ENCODE measurements at regions not wholly inside any gene's neighbourhood (a gene's known extent, or its start where the extent isn't known, plus 50 kb on each side); places are given as distances from the start of the nearest gene placed in this dataset.

DNA sequence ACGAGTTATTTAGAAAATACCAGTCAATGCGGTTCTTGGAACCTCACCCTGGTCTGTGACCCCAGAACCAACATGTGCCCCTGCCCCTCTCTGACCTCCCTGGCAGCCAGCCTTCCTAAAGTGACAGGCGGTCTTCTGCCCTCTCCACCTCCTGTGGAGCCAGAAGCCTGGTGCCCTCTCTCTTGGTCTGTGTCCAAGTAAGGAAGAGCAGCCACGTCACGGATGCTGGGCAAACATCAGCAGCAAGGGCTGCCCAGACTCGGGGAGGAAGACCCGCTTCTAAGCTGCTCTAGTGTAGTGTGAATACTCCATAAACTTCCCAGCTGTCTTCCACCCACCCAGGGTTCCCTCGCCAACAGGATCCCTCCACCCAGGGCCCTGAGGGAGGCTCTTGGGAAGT lies 272.4 kb downstream of the BMP7 start:
- Mint-ChIP-seq H3K27ac (no peak overlapping the region), H3K36me3 (ENCODE audit: low read depth) (no peaks in the 10 kb centered on the region), H3K4me1 (no peaks in the 10 kb centered on the region), H3K27me3 (no peaks in the 10 kb centered on the region), H3K4me3 (no peak overlapping the region), H3K9me3 (no peaks in the 10 kb centered on the region)
- intact Hi-C loops (cut with micrococcal nuclease) = no loop called here
- DNase-seq = no peak

DNA sequence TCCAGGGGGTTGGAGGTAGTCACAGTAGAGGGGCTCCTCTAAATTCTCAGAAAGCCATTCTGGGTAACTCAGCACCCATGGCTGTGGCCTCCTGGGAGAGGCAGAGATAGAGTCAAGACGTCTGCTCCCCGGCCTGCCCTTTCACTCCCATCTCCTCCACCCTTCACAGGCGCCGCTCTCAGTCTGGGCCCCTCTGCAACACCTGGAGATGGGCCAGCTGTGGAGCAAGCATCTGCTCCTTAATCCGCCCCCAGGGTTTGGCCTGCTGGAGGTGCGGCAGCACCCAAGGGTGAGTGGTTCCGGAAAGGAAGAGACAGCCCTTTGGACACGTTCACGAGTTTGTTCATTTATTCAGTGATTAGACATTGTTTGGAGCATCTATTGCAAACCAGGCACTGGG lies 271.3 kb downstream of the BMP7 start:
- intact Hi-C loops (cut with micrococcal nuclease) = no loop called here
- Mint-ChIP-seq H3K4me3 (no peak overlapping the region), H3K36me3 (ENCODE audit: low read depth) (no peaks in the 10 kb centered on the region), H3K27me3 (no peaks in the 10 kb centered on the region), H3K4me1 (no peaks in the 10 kb centered on the region), H3K27ac (no peak overlapping the region), H3K9me3 (no peaks in the 10 kb centered on the region)
- DNase-seq = no peak

DNA sequence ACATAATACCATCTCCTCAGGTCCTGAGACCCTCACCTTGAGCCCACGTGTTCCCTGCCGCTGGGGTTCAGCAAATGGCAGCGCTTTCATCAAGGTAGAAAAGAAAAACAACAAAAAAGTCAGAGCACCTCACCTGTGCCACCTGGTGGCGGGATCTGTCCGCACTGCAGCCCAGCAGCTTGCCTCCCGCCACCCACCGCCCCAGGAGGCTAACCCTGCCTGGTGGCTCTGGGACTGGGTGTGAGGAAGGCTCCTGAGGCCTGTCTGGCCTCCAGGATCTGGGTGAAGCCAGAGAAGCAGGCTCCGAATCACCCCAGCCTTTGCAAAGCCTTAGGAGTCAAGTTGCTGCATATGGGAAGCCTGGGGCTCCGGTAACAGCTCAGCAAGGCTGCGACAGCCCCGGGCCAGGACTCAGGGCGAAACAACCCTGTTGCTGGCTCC lies 270.8 kb downstream of the BMP7 start:
- H3K4me3 Mint-ChIP-seq = no peak overlapping the region
- intact Hi-C loops (cut with micrococcal nuclease) = no loop called here
- peak; percentile 57 for DNase-seq
- H3K27ac Mint-ChIP-seq = no peak overlapping the region
- H3K36me3 Mint-ChIP-seq (ENCODE audit: low read depth) = no peaks in the 10 kb centered on the region
- no peaks in the 10 kb centered on the region for H3K9me3 Mint-ChIP-seq
- H3K4me1 Mint-ChIP-seq = no peaks in the 10 kb centered on the region
- H3K27me3 Mint-ChIP-seq = no peaks in the 10 kb centered on the region

DNA sequence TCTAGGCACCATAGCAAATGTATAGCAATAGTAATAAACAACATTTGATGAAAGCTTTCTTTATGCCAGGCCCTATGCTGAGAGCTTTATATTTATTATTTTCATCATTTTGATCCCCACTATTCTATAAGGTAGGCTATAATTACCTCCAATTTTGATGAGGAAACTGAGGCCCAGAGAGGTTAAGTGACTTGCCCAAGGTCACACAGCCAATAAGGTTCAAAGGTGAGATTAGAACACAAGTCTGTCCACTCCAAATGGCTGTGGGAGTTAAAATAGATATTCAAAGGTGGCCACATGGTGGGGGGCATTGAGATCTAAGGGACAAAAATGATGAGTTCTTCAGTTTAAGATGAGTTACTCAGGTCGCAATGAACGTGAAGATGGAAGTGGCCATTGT lies 269.9 kb downstream of the BMP7 start:
- no peaks in the 10 kb centered on the region for H3K9me3 Mint-ChIP-seq
- no peak overlapping the region for H3K27ac Mint-ChIP-seq
- no peaks in the 10 kb centered on the region for H3K27me3 Mint-ChIP-seq
- intact Hi-C loops (cut with micrococcal nuclease) = no loop called here
- no peaks in the 10 kb centered on the region for H3K4me1 Mint-ChIP-seq
- H3K4me3 Mint-ChIP-seq = no peak overlapping the region
- no peak for DNase-seq
- H3K36me3 Mint-ChIP-seq (ENCODE audit: low read depth) = no peaks in the 10 kb centered on the region

DNA sequence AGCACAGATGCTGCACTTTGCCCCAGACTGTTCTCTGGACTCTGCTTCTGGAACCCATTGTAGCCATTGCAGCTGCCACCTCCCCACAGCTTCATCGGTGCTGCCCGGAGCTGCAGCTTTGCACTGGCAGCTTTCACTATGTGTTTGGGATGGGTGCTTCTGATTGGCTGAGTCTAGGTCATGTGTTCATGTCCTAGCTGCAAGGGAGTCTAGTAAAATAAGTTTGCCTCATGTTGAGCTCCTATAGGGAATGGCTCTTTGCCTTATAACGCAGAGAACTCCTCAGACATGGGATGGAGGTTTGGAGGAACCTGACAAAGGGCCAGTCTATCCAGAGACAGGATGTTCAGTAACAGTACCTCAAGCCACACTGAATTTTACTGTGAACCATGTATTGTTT lies 268.0 kb downstream of the BMP7 start:
- Mint-ChIP-seq H3K27ac (no peak overlapping the region), H3K27me3 (no peaks in the 10 kb centered on the region), H3K36me3 (ENCODE audit: low read depth) (no peaks in the 10 kb centered on the region), H3K4me3 (no peak overlapping the region), H3K9me3 (no peaks in the 10 kb centered on the region), H3K4me1 (no peaks in the 10 kb centered on the region)
- DNase-seq = no peak
- intact Hi-C loops (cut with micrococcal nuclease) = no loop called here

DNA sequence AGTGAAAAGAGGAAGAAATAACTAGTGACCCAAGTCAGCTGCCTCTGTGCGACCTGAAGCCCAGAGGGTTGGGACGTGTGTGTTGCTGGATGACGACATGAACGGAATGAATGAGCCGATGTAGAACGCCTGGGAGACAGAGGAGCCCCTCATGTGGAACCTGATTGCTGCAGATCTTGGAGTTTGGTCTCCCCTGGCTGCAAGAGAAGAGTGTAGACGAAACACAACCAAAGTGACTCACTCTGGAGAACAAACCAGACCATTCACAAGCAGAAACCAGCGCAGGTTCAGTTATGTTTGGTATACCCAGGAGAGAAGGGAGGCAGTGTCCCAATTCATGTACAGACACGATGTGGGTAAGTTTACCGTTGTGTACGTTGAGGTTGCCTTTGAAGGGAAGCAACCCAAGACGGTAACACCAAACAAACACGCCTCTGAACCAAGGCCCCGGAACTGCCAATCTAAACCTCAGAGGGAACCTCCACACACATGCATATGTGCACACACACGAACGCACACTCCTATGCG lies 265.9 kb downstream of the BMP7 start:
- H3K36me3 Mint-ChIP-seq (ENCODE audit: low read depth) = no peaks in the 10 kb centered on the region
- H3K4me3 Mint-ChIP-seq = no peak overlapping the region
- H3K4me1 Mint-ChIP-seq = no peaks in the 10 kb centered on the region
- H3K27ac Mint-ChIP-seq = no peak overlapping the region
- intact Hi-C loops (cut with micrococcal nuclease) = no loop called here
- no peak for DNase-seq
- H3K27me3 Mint-ChIP-seq = no peaks in the 10 kb centered on the region
- H3K9me3 Mint-ChIP-seq = no peaks in the 10 kb centered on the region

DNA sequence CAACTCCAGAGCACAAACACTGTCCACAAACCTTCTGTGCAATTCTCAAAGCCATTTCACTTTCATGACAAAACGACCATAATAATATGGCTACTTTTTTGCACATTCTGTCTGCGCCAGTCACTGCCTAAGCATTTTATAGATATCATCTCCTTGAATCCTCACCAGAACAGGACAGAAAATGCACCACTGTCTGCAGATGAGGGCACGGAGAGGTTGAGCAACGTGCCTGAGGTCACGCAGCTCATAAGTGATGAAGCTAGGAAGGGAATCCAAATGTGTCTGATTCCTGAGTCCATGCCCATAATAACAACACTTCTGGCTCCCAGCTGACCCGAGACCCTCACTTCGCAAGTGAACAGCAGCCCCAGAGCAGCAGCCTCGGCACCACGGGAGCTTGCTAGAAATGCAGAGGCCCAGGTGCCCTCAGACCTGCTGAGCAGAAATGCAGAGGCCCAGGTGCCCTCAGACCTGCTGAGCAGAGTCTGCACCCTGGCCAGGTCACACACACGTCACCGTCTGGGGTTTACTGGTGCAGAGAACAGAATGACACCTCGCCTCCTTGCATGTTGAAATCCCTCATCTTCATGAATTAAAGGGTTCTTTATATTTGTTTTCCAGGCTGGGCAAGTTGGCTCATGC lies 265.2 kb downstream of the BMP7 start:
- no peaks in the 10 kb centered on the region for H3K36me3 Mint-ChIP-seq (ENCODE audit: low read depth)
- H3K4me1 Mint-ChIP-seq = no peaks in the 10 kb centered on the region
- no peak overlapping the region for H3K4me3 Mint-ChIP-seq
- intact Hi-C loops (cut with micrococcal nuclease) = no loop called here
- H3K9me3 Mint-ChIP-seq = no peaks in the 10 kb centered on the region
- H3K27ac Mint-ChIP-seq = no peak overlapping the region
- no peak for DNase-seq
- H3K27me3 Mint-ChIP-seq = no peaks in the 10 kb centered on the region

DNA sequence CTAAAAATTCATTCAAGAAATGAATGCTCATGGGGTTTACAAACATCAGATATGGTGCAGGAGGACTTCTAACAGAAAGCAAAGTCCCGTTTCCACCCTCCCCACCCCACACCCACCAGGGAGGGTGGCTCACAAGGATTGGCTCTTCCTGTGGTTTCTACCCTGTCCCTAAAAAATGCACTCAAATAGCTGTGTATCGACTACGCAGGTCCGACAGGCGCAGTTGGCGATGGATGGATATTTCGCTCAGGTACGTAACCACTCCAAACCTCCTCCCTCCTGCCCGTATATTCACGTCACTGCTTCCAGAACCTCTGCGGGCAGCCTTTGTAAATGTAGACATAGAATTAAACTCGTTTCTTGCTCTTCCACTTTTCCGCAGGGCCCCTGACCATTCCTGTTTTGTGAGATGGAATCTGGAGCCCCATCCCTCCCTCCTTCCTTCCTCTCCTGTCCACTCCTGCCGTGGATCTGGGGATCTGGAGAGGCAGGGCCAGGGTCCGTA lies 264.3 kb downstream of the BMP7 start:
- no peak overlapping the region for H3K27ac Mint-ChIP-seq
- intact Hi-C loops (cut with micrococcal nuclease) = no loop called here
- H3K27me3 Mint-ChIP-seq = peaks cover under 1% of the 10 kb centered on the region
- H3K36me3 Mint-ChIP-seq (ENCODE audit: low read depth) = no peaks in the 10 kb centered on the region
- H3K9me3 Mint-ChIP-seq = no peaks in the 10 kb centered on the region
- H3K4me1 Mint-ChIP-seq = no peaks in the 10 kb centered on the region
- DNase-seq = no peak
- H3K4me3 Mint-ChIP-seq = no peak overlapping the region

DNA sequence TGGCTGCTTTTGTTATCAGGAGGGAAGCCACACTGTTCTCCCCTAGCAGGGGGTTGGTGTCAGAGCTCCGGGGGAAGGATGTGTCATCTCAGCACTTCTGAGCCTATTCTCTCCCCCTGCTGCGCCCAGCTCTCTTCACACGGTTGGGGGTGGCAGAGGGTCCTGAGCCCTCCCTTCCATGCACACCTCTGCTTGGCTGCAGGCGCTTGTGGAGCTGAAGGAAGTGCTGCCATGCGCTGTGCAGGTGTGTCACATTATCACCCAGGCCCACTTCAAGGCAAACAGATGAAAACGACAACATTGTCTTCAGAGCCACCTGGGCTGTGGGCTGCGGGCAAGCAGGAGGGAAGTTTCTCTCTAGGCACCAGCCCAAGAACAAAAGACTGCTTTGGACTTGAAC lies 263.4 kb downstream of the BMP7 start:
- H3K4me1 Mint-ChIP-seq = no peaks in the 10 kb centered on the region
- H3K27ac Mint-ChIP-seq = no peak overlapping the region
- no peaks in the 10 kb centered on the region for H3K9me3 Mint-ChIP-seq
- DNase-seq = no peak
- H3K4me3 Mint-ChIP-seq = no peak overlapping the region
- intact Hi-C loops (cut with micrococcal nuclease) = no loop called here
- peaks cover 2% of the 10 kb centered on the region for H3K27me3 Mint-ChIP-seq
- no peaks in the 10 kb centered on the region for H3K36me3 Mint-ChIP-seq (ENCODE audit: low read depth)

DNA sequence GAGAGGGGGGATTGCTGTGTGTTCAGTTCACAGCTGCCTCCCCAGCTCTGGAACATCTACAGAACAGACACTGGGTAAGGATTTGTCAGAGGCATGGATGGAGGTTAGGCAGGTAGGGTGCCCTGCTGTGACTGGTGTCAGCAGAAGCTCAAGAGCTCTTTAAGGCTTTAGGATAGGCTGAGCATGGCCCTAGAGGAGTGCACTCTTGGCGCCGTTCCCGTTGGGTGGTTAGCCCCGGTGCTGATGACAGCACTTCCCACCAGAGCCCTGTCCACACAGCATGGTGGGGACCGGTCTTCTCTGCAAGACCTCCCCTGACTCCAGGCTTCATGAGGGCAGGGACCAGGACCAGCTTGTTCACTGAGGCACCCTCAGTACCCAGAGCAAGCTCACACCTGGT lies 262.0 kb downstream of the BMP7 start:
- intact Hi-C loops (cut with micrococcal nuclease) = no loop called here
- Mint-ChIP-seq H3K27me3 (peaks cover 2% of the 10 kb centered on the region), H3K9me3 (no peaks in the 10 kb centered on the region), H3K4me1 (no peaks in the 10 kb centered on the region), H3K27ac (no peak overlapping the region), H3K36me3 (ENCODE audit: low read depth) (no peaks in the 10 kb centered on the region), H3K4me3 (no peak overlapping the region)
- DNase-seq = no peak

DNA sequence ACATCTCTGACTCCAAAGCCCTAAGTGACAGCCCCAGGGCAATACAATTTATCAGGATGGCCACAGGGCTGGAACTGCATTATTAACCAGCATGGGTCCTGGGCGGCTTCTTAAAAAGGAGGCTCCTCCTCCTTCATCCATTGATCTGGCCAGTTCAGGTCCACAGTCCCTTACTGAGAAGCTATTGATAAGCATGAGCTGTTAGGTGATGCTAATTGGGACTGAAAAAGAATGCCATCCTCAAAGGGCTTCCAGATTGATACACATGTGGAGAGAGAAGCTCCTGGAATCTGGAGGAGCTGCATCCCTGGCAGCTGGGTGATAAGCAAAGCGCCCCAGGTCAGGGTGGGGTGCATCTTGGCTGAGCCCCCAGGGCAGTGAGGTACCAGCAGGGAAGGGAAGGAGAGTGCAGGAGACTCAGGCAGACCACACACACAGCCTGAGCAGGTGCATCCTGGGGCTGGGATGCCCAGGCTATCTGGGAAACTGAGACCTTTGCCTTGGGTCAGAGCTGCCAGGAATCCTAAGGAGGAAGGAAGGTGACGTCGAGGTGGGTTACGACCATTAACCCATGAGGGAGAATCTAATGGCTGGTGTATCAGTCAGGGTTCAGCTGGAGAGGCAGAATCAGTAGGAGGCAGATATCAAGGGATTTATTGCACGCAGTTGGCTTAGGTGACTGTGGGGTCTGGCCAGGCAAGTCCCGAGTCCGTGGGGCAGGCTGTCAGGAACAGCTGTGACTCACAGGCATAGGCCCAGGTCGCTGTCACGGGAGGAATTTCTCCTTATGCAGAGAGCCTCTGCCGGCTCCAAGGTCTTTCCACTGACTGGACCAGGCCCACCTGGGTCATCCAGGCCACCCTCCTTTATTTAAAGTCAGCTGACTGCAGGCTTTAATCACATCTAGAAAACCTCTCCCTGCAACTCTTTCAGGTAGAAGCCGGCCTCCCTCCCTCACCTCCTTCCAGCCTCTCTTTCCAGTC lies 261.2 kb downstream of the BMP7 start:
- H3K27me3 Mint-ChIP-seq = peaks cover 2% of the 10 kb centered on the region
- DNase-seq = no peak
- no peaks in the 10 kb centered on the region for H3K36me3 Mint-ChIP-seq (ENCODE audit: low read depth)
- H3K27ac Mint-ChIP-seq = no peak overlapping the region
- intact Hi-C loops (cut with micrococcal nuclease) = no loop called here
- no peaks in the 10 kb centered on the region for H3K9me3 Mint-ChIP-seq
- no peaks in the 10 kb centered on the region for H3K4me1 Mint-ChIP-seq
- H3K4me3 Mint-ChIP-seq = no peak overlapping the region

DNA sequence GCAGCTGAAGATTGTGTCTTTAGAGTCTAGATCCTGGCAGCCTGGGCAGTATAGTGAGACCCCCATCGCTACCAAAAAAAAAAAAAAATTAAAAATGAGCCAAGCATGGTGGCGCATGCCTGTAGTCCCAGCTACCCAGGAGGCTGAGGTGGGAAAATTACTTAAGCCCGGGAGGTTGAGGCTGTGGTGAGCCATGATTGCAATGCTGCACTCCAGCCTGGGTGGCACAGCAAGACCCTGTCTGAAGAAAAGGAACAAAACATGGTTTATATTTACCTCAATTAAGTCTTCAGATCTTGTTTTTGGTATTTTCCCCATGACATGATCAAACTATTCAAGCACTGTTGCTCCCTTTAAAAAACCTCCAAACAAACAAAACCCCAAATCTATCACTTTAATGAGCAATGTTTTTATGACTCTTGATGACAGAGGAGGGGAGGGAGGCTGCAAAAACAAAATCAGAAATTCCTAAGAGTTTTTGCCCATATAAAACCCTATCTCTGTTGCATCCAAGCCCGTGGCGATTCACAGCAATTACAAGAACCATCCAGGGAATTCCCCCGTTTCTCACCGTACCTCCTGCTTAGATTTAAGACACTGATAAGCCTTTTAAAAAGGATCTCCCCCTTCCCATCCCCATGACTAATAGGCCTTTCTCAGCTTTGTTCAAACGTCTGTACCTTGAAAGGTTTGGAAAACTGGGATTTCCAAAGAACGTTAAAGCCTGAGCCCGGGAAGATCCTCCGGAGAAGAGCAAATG lies 259.9 kb downstream of the BMP7 start:
- Mint-ChIP-seq H3K36me3 (ENCODE audit: low read depth) (no peaks in the 10 kb centered on the region), H3K27me3 (peaks cover 2% of the 10 kb centered on the region), H3K4me1 (no peaks in the 10 kb centered on the region), H3K4me3 (no peak overlapping the region), H3K9me3 (no peaks in the 10 kb centered on the region), H3K27ac (no peak overlapping the region)
- no peak for DNase-seq
- intact Hi-C loops (cut with micrococcal nuclease) = no loop called here

DNA sequence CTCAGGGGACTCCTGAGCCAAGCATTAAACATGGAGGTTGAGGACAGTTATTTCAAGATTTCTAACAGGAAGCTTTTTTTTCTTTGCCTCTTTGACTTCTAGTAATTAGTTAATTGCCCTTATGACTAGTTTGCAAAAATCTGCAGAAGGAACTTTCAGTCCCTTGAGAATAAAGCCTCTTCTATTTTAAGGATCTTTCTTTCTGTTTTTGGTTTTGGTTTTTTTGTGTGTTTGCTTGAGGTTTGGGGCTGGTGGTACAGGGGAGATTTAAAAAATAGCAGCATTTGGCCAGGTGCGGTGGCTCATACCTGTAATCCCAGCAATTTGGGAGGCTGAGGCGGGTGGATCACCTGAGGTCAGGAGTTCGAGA lies 259.3 kb downstream of the BMP7 start:
- intact Hi-C loops (cut with micrococcal nuclease) = no loop called here
- Mint-ChIP-seq H3K27ac (no peak overlapping the region), H3K9me3 (no peaks in the 10 kb centered on the region), H3K4me3 (no peak overlapping the region), H3K27me3 (peaks cover 2% of the 10 kb centered on the region), H3K36me3 (ENCODE audit: low read depth) (no peaks in the 10 kb centered on the region), H3K4me1 (no peaks in the 10 kb centered on the region)
- DNase-seq = no peak

DNA sequence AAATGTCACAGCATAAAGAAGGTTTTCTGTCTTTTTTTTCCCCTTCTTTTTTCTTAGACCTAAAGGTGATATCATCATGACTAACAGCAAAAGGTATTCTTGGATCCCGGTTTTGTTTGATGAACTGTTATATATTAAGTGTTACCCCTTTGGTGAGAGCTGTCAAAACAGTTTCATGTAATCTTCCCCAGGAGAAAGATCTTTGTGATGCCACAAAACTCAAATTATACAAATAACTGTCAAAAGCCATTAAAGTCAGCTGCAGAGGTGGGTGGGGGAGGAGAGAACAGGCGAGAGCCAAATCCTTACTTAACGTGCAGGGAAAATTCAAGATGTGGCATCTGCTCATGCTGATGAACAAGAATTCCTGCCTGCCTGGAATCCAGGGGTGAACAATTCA lies 258.2 kb downstream of the BMP7 start:
- no peaks in the 10 kb centered on the region for H3K36me3 Mint-ChIP-seq (ENCODE audit: low read depth)
- H3K4me1 Mint-ChIP-seq = no peaks in the 10 kb centered on the region
- H3K27ac Mint-ChIP-seq = no peak overlapping the region
- intact Hi-C loops (cut with micrococcal nuclease) = no loop called here
- H3K9me3 Mint-ChIP-seq = no peaks in the 10 kb centered on the region
- no peak for DNase-seq
- peaks cover 8% of the 10 kb centered on the region for H3K27me3 Mint-ChIP-seq
- no peak overlapping the region for H3K4me3 Mint-ChIP-seq

Data from activated CD4-positive, alpha-beta T cell treated with anti-CD3 and anti-CD28 coated beads, Interleukin-2, amount 10 ng/mL, durations not matched to agents 24 days and 14 days (primary cell).